ENCODE measurements at regions not wholly inside any gene's neighbourhood (a gene's known extent, or its start where the extent isn't known, plus 50 kb on each side); places are given as distances from the start of the nearest gene placed in this dataset.

DNA sequence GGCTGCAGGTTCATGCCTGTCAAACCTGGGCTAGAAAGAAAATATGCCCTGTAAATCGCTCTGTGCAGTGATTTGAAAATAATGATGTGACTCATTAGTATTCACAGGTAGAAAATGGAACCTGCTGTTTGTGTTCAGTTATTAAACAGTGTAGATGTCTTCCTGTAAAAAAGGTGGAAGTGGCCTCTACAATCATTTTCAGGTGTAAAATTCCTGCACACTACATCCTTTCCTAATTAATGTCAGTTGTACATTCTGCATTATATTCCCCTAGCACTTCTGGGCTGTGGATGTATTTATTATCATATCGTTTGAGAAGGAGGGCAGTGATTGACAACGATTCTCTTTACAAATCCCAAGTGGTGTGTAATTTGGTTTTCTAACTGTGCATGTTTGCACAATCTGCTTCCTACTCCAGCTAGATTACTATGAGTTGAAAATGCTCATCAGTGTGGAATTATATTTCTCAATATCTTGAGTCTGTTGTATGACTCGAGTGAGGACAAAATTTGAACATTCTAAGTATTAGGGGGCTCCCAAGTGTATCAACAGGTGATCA, 454.0 kb upstream of the DDI1 start:
- H3K4me3 ChIP-seq = no peak overlapping the region
- no peaks in the 10 kb centered on the region for H4K20me1 ChIP-seq
- TF ChIP-seq Cebpa-rat (IDR thresholded peaks at IDR 0.05) = no peak
- peaks cover 7% of the 10 kb centered on the region; the same call in 1 of the 2 replicates for H3K9me3 ChIP-seq
- H3K4me2 ChIP-seq = no peak overlapping the region
- H3K36me3 ChIP-seq = no peaks in the 10 kb centered on the region
- no peak overlapping the region for H3K9ac ChIP-seq
- no peak overlapping the region for H3K27ac ChIP-seq
- H3K27me3 ChIP-seq = no peaks in the 10 kb centered on the region
- no peaks in the 10 kb centered on the region for H3K4me1 ChIP-seq

DNA sequence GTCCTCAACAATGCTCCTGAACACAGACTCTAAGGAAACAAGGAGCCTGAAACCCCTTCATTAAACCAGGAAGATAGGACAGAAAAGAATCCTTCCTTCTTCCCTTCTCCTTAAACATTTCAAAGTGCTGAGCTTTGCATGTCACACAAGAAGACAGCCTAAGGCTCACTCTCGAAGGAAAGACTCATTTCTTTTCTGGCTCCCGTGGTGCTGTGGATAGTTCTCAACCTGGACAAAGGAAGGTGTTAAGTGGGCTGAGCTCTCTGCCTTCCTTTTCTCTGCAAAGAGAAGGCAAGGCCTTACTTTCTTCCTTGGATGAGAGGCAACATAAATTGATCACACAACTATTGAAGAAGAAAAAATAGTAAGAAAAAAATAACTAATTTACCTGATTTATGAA, 452.4 kb upstream of the DDI1 start:
- no peaks in the 10 kb centered on the region for H3K4me1 ChIP-seq
- H3K9ac ChIP-seq = no peak overlapping the region
- no peak for TF ChIP-seq Cebpa-rat (IDR thresholded peaks at IDR 0.05)

GRCh38 chr11:103584720-103585119, 451.7 kb upstream of the DDI1 start:
- H3K9me3 ChIP-seq = peaks cover 7% of the 10 kb centered on the region; the same call in 1 of the 2 replicates
- no peak overlapping the region for H3K4me2 ChIP-seq
- no peaks in the 10 kb centered on the region for H3K36me3 ChIP-seq
- H3K4me1 ChIP-seq = no peaks in the 10 kb centered on the region
- H3K9ac ChIP-seq = no peak overlapping the region
- no peak overlapping the region for H3K27ac ChIP-seq
- no peaks in the 10 kb centered on the region for H3K27me3 ChIP-seq
- H4K20me1 ChIP-seq = no peaks in the 10 kb centered on the region
- no peak for TF ChIP-seq Cebpa-rat (IDR thresholded peaks at IDR 0.05)
- H3K4me3 ChIP-seq = no peak overlapping the region

More for the DNA sequence above, 452.4 kb upstream of the DDI1 start:
- Histone ChIP-seq H3K36me3 (no peaks in the 10 kb centered on the region), H3K4me3 (no peak overlapping the region), H3K27me3 (no peaks in the 10 kb centered on the region), H3K27ac (no peak overlapping the region), H3K9me3 (peaks cover 7% of the 10 kb centered on the region; the same call in 1 of the 2 replicates), H4K20me1 (no peaks in the 10 kb centered on the region), H3K4me2 (no peak overlapping the region)

- H3K9ac ChIP-seq = no peak overlapping the region
These were observed 451.0 kb upstream of the DDI1 start for GRCh38 chr11:103585401-103585800.

GRCh38 chr11:103585911-103586310, 450.5 kb upstream of the DDI1 start:
- no peak overlapping the region for H3K9ac ChIP-seq
- H3K4me3 ChIP-seq = no peak overlapping the region
- no peaks in the 10 kb centered on the region for H4K20me1 ChIP-seq
- no peaks in the 10 kb centered on the region for H3K9me3 ChIP-seq
- H3K4me2 ChIP-seq = no peak overlapping the region
- H3K27me3 ChIP-seq = no peaks in the 10 kb centered on the region
- H3K36me3 ChIP-seq = no peaks in the 10 kb centered on the region
- no peak overlapping the region for H3K27ac ChIP-seq
- TF ChIP-seq Cebpa-rat (IDR thresholded peaks at IDR 0.05) = no peak
- H3K4me1 ChIP-seq = no peaks in the 10 kb centered on the region

More at GRCh38 chr11:103585401-103585800, 451.0 kb upstream of the DDI1 start:
- no peak overlapping the region for H3K4me2 ChIP-seq
- no peak for TF ChIP-seq Cebpa-rat (IDR thresholded peaks at IDR 0.05)
- H3K4me3 ChIP-seq = no peak overlapping the region
- H4K20me1 ChIP-seq = no peaks in the 10 kb centered on the region
- no peaks in the 10 kb centered on the region for H3K4me1 ChIP-seq
- H3K27ac ChIP-seq = no peak overlapping the region
- H3K36me3 ChIP-seq = no peaks in the 10 kb centered on the region
- H3K9me3 ChIP-seq = no peaks in the 10 kb centered on the region
- no peaks in the 10 kb centered on the region for H3K27me3 ChIP-seq

DNA sequence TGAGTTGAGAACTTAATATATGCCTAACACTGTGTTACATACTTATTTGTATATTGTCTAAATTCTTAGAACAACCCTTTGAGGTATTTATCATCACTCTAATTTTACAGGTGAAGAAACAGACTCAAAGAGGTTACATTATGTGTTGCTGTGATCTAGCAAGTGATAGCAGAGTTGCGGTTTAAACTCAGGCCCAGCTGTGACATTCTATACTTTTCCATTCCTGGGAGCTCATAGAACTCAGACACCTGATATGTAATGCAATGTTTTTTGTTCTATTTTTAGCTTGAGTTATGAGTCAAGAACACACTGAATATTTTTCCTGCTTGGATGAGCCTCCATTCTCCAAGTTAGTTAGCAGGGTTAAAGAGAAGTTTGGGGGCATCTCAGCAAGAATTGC, 449.7 kb upstream of the DDI1 start:
- no peak overlapping the region for H3K27ac ChIP-seq
- no peak for TF ChIP-seq Cebpa-rat (IDR thresholded peaks at IDR 0.05)
- no peaks in the 10 kb centered on the region for H3K36me3 ChIP-seq

DNA sequence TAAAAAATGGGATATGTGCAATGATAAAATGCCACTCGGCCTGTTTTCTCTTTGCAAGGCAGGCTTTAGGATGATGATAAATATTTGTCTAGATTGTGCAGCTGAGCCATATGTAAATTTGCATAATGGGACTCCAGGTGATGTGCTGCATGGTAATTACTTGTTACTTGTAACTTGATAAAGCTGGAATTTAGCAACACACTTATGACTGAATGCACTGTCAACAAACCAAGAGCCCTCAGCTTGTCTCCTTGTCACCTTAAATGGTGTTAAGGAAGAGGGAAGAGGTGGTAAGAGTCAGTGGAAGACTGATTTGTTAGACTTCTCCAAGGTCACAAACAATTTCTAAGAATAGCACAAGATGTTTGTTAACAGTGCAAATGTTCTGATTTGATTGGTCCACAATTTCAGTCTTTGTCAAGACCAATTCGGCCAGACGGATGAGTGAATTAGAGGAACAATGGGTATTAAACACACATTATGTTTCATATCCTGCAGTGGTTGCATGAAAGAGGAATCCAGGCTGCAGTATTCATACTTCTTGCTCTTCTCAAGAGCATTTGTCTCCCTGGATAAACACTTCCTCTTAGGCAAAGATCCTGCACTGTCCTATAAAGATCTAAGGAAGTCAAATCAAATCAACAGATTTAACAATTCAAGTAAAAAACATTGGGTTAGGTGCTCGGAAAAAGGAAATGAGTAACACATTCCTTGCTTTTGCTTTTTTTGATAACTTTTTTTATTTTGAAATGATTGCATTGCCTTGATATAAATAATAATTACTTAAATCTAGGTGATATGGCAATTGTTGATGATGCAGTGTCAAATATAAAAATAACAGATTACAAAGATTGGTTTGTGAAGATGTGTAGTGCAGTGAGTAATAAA, 448.3 kb upstream of the DDI1 start:
- H3K4me2 ChIP-seq = no peak overlapping the region
- H3K27me3 ChIP-seq = no peaks in the 10 kb centered on the region
- no peak overlapping the region for H3K27ac ChIP-seq
- H3K36me3 ChIP-seq = no peaks in the 10 kb centered on the region
- TF ChIP-seq Cebpa-rat (IDR thresholded peaks at IDR 0.05) = no peak
- H4K20me1 ChIP-seq = no peaks in the 10 kb centered on the region
- H3K9ac ChIP-seq = no peak overlapping the region
- H3K4me3 ChIP-seq = no peak overlapping the region
- H3K4me1 ChIP-seq = no peaks in the 10 kb centered on the region
- H3K9me3 ChIP-seq = no peaks in the 10 kb centered on the region

More for the DNA sequence above, 449.7 kb upstream of the DDI1 start:
- no peaks in the 10 kb centered on the region for H3K9me3 ChIP-seq
- H4K20me1 ChIP-seq = no peaks in the 10 kb centered on the region
- no peaks in the 10 kb centered on the region for H3K4me1 ChIP-seq
- no peak overlapping the region for H3K4me2 ChIP-seq
- H3K27me3 ChIP-seq = no peaks in the 10 kb centered on the region
- H3K9ac ChIP-seq = no peak overlapping the region
- H3K4me3 ChIP-seq = no peak overlapping the region

DNA sequence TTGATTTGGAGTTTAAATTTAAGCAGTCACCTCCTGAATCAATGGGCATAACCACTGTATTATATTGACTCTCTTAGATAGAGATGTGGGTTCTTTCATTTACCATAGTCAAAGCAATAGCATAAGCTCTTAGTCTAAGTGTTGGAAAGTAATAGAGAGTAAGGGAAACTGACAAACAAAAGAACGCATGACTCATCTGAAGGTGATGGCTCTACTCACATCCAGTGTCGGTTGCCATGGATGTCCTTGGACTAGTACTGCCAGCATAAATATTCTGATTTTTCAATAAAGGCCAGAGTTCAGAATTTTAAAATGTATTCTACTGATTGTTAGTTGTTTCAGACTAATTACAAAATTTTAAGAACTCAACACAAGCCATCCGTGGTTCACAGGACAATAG, 444.9 kb upstream of the DDI1 start:
- no peaks in the 10 kb centered on the region for H3K27me3 ChIP-seq
- no peak overlapping the region for H3K9ac ChIP-seq
- 0 out of 2 replicates have a peak, but pooled peaks cover 6% of the 10 kb centered on the region for H3K9me3 ChIP-seq
- no peaks in the 10 kb centered on the region for H3K4me1 ChIP-seq
- H3K36me3 ChIP-seq = no peaks in the 10 kb centered on the region
- no peaks in the 10 kb centered on the region for H4K20me1 ChIP-seq
- no peak for TF ChIP-seq Cebpa-rat (IDR thresholded peaks at IDR 0.05)
- no peak overlapping the region for H3K4me3 ChIP-seq
- H3K4me2 ChIP-seq = no peak overlapping the region
- H3K27ac ChIP-seq = no peak overlapping the region

DNA sequence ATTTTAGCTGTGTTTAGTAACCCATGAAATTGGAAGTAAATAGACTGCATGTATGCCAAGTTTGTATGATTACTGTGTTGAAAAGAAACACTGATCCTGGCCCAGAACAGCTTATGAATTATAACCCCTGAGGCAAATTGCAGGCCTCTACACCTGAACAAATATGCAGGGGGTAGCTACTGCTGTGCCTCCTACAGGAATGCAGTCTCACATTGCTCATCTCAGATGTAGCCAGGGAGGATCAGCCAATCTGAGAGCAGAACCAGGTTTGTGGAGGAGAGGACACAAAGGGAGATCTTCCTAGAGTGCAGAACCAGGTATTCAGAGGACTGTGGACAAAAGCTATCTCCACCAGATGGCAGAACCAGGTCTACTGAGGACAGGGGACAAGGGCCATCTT, 442.2 kb upstream of the DDI1 start:
- no peaks in the 10 kb centered on the region for H4K20me1 ChIP-seq
- H3K9ac ChIP-seq = no peak overlapping the region
- no peaks in the 10 kb centered on the region for H3K36me3 ChIP-seq
- H3K9me3 ChIP-seq = 0 out of 2 replicates have a peak, but pooled peaks cover 6% of the 10 kb centered on the region
- H3K27me3 ChIP-seq = no peaks in the 10 kb centered on the region
- TF ChIP-seq Cebpa-rat (IDR thresholded peaks at IDR 0.05) = no peak
- no peak overlapping the region for H3K4me2 ChIP-seq
- H3K4me1 ChIP-seq = no peaks in the 10 kb centered on the region
- H3K4me3 ChIP-seq = no peak overlapping the region
- no peak overlapping the region for H3K27ac ChIP-seq

DNA sequence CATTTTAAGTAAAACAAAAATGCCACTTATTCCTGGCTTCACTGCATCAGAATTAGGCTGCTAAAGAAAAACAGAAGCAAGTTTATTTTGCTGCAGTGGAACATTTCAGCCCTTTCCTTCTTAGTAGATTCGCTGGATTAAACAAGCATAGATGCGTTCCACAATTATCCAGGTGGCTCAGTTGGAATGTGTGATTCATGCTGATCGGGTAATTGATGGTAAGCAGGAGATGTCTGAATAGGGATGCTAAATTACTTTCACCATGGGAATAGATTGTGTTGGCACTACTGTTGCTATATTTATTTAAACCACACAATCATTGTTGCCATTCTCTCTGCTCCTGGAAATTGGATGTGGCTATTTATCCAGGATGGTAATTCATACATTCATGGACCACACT, 440.1 kb upstream of the DDI1 start:
- no peaks in the 10 kb centered on the region for H3K4me1 ChIP-seq
- H4K20me1 ChIP-seq = no peaks in the 10 kb centered on the region
- no peaks in the 10 kb centered on the region for H3K36me3 ChIP-seq
- 0 out of 2 replicates have a peak, but pooled peaks cover 6% of the 10 kb centered on the region for H3K9me3 ChIP-seq
- no peak overlapping the region for H3K9ac ChIP-seq
- no peak for TF ChIP-seq Cebpa-rat (IDR thresholded peaks at IDR 0.05)
- no peaks in the 10 kb centered on the region for H3K27me3 ChIP-seq
- no peak overlapping the region for H3K4me3 ChIP-seq
- H3K27ac ChIP-seq = no peak overlapping the region
- H3K4me2 ChIP-seq = no peak overlapping the region
